GM19438 (cell line): ENCODE measurements at regions not wholly inside any gene's neighbourhood (a gene's known extent, or its start where the extent isn't known, plus 50 kb on each side); places are given as distances from the start of the nearest gene placed in this dataset.

Experiments used
- ATAC-seq: cut with Tn5 transposase; IDR thresholded peaks from one replicate; pipeline ENCODE4 v1.9.1; 2021; ENCODE audit warnings: low read depth; ENCODE audit not compliant: unreplicated experiment

- ATAC-seq: no peak
These were observed 102.6 kb upstream of the GIMD1 start for GRCh38 chr4:106471151-106471550.

- ATAC-seq: no peak
These were observed 95.0 kb upstream of the GIMD1 start for GRCh38 chr4:106463622-106464021.

- no peak for ATAC-seq
These were observed 86.0 kb upstream of the GIMD1 start for GRCh38 chr4:106454581-106454980.

GRCh38 chr4:106454021-106454420 lies 85.4 kb upstream of the GIMD1 start:
- ATAC-seq: no peak

- ATAC-seq: no peak
These were observed 82.5 kb upstream of the GIMD1 start for GRCh38 chr4:106451091-106451490.

GRCh38 chr4:106450249-106450648 lies 81.7 kb upstream of the GIMD1 start:
- ATAC-seq: no peak

GRCh38 chr4:106444557-106444956 lies 76.0 kb upstream of the GIMD1 start:
- ATAC-seq: no peak

DNA sequence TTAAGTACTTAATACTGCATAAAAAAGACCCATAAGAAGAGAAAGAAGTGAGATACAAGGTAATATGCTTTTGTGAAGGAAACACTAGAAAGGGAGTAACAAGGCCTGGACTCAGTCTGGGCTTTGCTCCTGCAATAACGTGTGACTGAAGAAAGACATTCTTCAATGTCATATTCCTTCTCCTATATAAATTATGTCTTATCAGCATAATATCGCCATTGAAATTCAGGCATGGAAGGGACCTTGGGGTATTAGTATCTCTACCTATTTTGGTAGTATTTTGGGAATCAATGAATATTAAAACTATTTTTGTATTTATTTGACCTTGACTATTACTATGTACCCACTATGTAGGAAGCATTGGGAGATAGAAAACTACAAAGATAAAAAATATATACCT lies 62.2 kb upstream of the GIMD1 start:
- ATAC-seq: no peak

DNA sequence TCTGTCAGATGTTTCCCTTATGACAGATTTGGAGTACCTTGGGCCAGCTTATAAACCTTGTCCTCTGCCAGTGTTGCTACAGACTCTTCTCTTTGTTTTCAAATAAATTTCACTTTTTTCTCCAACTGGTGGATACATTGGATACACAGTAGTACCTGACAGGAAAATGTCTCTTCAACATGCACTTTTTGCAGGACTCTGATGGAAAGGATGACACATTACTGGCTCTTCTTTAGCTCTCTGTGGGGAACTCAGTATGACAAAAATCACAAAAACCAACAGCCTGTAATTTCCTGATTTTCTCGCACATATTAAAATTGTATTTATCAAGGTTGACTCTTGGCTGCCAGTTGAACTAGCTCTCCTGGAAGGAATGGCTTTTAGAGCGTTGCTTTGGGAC lies 61.3 kb upstream of the GIMD1 start:
- ATAC-seq: no peak

GRCh38 chr4:106426069-106426468 lies 57.5 kb upstream of the GIMD1 start:
- no peak for ATAC-seq

GRCh38 chr4:106425576-106425975 lies 57.0 kb upstream of the GIMD1 start:
- no peak for ATAC-seq

- no peak for ATAC-seq
These were observed 55.8 kb upstream of the GIMD1 start for GRCh38 chr4:106424426-106424825.

DNA sequence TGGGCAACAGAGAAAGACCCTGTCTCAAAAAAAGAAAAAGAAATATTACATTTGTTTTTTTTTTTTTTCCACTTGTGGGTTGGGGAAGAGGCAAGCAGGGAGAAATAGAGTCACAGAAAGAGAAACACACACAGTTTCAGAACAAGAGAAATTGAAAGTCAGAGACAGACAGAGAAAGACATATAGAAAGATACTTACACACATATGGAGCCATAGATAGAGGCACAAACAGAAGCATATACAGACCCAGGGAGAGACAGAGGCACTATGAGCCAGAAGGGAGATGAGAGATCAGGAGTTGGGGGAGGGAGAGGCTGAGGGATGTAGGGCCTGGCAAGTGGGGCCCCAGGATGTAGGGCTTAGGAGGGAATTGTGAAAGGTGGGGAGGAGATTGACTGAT lies 55.2 kb upstream of the GIMD1 start:
- ATAC-seq: no peak

GRCh38 chr4:106422766-106423165 lies 54.2 kb upstream of the GIMD1 start:
- no peak for ATAC-seq

GRCh38 chr4:106421441-106422296 lies 53.1 kb upstream of the GIMD1 start:
- no peak for ATAC-seq

DNA sequence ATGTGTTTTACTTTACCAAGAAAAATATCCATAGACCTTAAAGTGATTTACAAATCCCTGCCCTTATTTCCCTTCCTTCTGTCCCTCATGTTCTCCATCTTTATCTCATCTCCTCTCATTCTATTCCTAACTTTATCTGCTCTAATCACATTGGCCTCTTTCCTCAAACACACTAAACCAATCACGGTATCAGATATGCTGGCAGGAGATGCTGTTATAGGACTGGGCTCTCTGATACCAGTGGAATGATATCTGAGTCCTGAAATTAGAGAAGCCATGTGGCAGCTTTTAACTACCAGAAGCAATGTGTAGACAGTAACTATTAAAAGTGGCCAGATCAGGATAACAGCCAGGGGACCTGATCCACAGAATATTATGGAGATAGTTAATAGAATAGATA lies 49.9 kb upstream of the GIMD1 start:
- no peak for ATAC-seq
